PFSK-1 (cell line): ENCODE measurements at regions not wholly inside any gene's neighbourhood (a gene's known extent, or its start where the extent isn't known, plus 50 kb on each side); places are given as distances from the start of the nearest gene placed in this dataset.

Source experiments
- FOXP2 ChIP-seq: optimal IDR thresholded peaks from 2 replicates; pipeline ENCODE3; 2011; ENCODE audit warnings: borderline replicate concordance, control low read depth, inconsistent platforms; ENCODE audit not compliant: insufficient read depth; ENCODE audit errors: extremely low read length, extremely low read depth
- POLR2AphosphoS5 ChIP-seq: IDR thresholded peaks from 2 replicates; pipeline ENCODE4 v1.6.1; 2012; ENCODE audit warnings: low read depth, mild to moderate bottlenecking, control low read depth, low read length, moderate library complexity
- REST ChIP-seq, 2 experiments: IDR thresholded peaks; 2 replicates each; pipeline versions ENCODE4 v1.6.1 to v1.8.0; 2011 to 2012; ENCODE audit warnings: low read depth in 2 of 2, low read length in 2 of 2, control low read depth in 1 of 2, inconsistent platforms in 1 of 2, mild to moderate bottlenecking in 1 of 2, moderate library complexity in 1 of 2; ENCODE audit not compliant: insufficient read depth in 1 of 2
- SIN3A ChIP-seq: IDR thresholded peaks from 2 replicates; pipeline ENCODE4 v1.6.1; 2012; ENCODE audit warnings: mild to moderate bottlenecking, low read length, moderate library complexity, borderline replicate concordance; ENCODE audit not compliant: insufficient read depth
- TAF1 ChIP-seq: IDR thresholded peaks from 2 replicates; pipeline ENCODE4 v1.6.1; 2012; ENCODE audit warnings: low read length, control low read depth, borderline replicate concordance; ENCODE audit not compliant: insufficient read depth

- TF ChIP-seq POLR2AphosphoS5 (no peak), FOXP2 (no peak), REST (IDR thresholded peaks at IDR 0.05; ENCODE audit: insufficient read depth in 1 of 2, low read depth in 2 of 2, low read length in 2 of 2) (no peak), SIN3A (no peak), TAF1 (no peak)
Measured at GRCh38 chr7:142334806-142335205, 76.9 kb upstream of the PRSS58 start.

DNA sequence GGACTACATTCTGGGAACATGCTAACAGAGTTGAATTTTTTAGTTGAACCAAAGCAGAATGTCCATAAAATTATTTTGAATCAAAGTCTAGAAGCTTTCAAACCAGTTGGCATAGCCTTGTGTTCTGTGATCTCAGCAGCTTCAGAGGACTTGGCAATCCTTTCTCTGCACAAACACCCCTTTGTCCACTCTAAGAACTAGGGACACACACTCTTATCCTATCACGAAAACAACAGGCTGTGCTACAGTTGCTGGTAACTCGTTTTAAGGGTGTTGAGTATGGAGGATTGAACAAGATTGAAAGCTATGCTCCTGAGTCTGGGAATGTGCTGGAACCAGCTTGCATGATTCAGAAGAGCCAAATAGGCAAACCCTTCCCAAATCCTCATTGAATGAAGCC lies 76.4 kb upstream of the PRSS58 start:
- TF ChIP-seq SIN3A = no peak

- no peak for TF ChIP-seq SIN3A
- TF ChIP-seq TAF1 = no peak
Measured at GRCh38 chr7:142332421-142332820, 74.6 kb upstream of the PRSS58 start.

GRCh38 chr7:142331941-142332340 lies 74.1 kb upstream of the PRSS58 start:
- TF ChIP-seq SIN3A (no peak), POLR2AphosphoS5 (no peak), TAF1 (no peak), FOXP2 (no peak), REST (IDR thresholded peaks at IDR 0.05; ENCODE audit: insufficient read depth in 1 of 2, low read depth in 2 of 2, low read length in 2 of 2) (no peak)

DNA sequence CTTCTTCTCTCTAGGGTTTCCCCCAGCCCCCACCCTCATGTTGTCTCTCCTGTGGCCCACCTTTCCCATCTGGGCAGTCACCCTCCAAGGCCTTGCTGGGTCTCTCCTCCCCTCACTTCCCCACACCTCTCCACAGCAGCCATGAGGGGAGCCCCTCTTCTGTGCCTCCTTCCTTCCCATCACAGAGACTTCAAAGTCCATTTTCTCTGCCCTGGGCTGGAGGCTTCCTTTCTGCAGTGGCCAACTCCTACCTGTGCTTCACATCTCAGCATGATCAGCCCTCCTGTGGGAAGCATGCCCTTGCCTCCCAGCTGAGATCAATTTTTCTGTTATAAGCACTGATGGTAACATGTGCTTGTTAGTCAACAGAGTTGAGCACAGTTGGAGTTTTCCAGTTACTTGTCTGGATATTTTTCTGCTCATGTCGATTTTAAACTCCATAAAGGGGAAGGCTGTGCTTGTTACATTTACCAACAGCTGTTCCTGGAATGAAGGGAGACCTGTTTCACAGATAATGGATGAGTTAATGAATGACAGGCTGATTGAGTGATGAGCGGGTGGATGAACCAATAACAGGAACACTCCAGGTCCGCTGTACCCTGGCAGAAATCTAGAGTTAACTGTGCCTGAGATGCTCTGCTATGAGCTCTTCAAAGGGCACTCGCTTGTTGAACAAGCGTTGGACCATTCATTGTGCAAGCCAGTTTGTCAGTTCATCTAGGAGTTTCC lies 71.4 kb upstream of the PRSS58 start:
- TF ChIP-seq REST (IDR thresholded peaks at IDR 0.05; ENCODE audit: insufficient read depth in 1 of 2, low read depth in 2 of 2, low read length in 2 of 2) = no peak

DNA sequence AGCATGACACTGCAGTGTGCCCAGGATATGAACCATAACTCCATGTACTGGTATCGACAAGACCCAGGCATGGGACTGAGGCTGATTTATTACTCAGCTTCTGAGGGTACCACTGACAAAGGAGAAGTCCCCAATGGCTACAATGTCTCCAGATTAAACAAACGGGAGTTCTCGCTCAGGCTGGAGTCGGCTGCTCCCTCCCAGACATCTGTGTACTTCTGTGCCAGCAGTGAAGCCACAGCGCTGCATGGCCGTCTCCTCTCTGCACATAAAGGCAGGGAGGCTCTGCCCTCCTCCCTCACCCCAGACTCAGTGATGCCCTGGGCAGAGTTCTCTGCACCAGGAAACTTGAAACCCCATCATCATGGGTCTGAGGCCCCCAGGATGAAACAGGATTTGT lies 70.7 kb upstream of the PRSS58 start:
- TF ChIP-seq REST (IDR thresholded peaks at IDR 0.05; ENCODE audit: insufficient read depth in 1 of 2, low read depth in 2 of 2, low read length in 2 of 2) = no peak
- TF ChIP-seq POLR2AphosphoS5 = no peak
- no peak for TF ChIP-seq SIN3A
- no peak for TF ChIP-seq FOXP2
- no peak for TF ChIP-seq TAF1
